ENCODE measurements at regions not wholly inside any gene's neighbourhood (a gene's known extent, or its start where the extent isn't known, plus 50 kb on each side); places are given as distances from the start of the nearest gene placed in this dataset.
A peak's percentile ranks its signal among the peaks of the same experiment; 100 is the strongest.

DNA sequence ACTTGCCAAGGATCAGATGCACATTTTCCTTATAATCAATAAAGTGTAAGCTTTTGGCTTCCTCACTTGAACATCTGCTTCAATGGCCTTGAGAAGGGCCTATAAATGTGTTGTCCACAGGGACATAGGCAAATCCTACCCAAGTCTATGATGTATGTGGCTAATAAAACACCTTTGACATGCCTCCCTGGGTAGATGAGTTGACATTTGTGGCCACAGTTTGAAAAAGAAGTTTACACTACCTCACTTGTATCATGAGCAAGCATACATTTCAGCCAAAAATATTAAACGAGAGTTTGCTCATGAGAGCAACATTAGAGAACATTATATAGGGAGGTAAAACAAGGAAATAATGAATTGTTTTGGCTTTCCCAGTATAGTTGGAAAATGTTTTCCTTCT lies 1067.7 kb downstream of the C4orf33 start:
- peak; percentile 39 for DNase-seq (ENCODE audit: low read depth)

DNA sequence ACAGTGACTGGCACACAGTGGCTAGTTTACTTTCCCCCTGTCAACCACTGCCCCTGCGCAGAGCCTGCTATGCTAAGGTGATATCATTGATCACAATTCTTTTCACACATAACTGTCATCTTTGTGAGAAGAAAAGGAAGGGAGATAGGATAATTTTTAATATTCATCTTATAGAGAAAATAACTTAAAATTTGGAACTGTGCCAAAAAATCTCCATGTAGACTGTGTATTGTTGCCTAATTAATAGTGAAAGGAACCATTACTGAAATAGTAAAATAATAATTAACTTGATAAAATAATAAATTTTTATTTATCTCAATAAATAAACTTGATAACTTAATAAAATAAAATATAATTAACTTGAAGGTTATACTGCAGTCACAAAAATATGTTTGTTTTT lies 1069.4 kb downstream of the C4orf33 start:
- DNase-seq (ENCODE audit: low read depth), result no peak

DNA sequence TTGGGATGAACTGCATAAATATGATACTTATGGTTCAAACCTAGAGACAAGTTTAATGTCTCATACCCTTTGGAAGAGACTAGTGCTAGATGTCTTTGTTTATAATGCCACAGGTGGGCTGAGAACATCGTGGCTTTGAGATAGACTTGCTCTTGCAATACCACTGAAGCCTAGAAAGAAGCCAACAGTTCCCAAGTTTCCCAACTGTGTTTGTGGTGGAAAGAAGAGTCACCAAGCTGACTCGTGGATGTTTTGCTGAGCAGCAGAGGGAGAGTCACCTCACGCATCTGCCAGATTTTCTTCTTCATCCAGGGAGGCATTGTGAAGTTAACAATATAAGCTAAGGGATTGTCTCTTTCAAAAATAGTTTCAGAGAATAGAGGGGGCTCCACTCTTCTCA lies 1076.2 kb downstream of the C4orf33 start:
- no peak for DNase-seq (ENCODE audit: low read depth)

DNA sequence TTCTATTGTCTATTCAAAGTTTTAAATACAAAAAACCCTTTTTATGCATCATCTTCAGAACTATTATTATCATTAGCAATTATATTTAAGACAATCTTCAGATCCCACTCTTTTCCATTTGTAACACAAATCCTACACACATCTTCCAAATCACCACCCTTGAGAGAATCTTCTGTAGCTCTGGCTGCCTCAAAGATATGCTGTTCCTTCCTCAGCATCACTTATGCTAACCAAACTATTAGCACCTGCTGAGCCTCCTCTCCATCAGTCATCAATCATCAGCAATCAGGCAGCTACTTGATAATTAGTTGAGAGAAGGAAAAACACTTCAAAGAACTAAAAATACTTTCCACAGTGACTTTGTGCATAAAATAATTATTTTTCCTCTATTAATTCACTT lies 1082.2 kb downstream of the C4orf33 start:
- DNase-seq (ENCODE audit: low read depth), result no peak

DNA sequence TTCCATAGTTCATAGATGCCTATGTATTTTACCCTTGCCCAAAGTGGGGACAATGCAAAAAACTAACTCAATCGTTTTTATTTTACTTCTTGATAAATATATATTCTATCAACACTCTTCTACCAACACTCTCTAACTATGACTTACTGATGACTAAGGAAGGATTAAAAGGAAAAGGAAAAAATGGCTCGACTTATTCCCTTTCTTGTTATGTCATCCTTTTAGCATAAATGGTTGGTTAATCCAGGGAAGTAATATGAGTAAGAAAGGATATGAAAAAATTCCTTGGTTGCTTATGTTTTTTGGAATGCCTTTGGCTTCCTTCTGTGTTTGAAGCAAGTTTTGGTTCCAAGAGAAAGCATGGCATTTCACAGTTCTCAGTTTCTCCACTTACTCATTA lies 1087.1 kb downstream of the C4orf33 start:
- DNase-seq (ENCODE audit: low read depth), result no peak

GRCh38 chr4:130183766-130184165 lies 1087.8 kb downstream of the C4orf33 start:
- no peak for DNase-seq (ENCODE audit: low read depth)

- no peak for DNase-seq (ENCODE audit: low read depth)
Observed at GRCh38 chr4:130185123-130185522, 1089.2 kb downstream of the C4orf33 start.

GRCh38 chr4:130186931-130187330 lies 1091.0 kb downstream of the C4orf33 start:
- DNase-seq (ENCODE audit: low read depth), result no peak

- DNase-seq (ENCODE audit: low read depth), result no peak
Observed at GRCh38 chr4:130187587-130187986, 1091.6 kb downstream of the C4orf33 start.

DNA sequence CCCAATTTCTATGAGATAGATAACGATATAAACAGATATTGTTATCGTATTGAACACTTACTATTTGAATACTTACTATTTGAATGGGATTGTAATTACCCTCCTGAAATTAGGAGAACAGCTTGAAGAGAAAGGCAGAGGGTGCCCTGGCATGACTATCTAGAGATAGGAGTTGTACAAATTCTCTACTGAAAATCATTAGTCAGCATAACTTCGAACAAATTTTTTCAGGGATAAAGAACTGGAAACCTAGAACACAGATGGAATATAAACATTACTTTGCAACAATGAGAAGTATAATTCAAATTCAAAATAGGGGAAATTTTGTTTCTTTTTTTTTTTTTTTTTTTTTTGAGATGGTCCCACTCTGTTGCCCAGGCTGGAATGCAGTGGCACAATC lies 1096.8 kb downstream of the C4orf33 start:
- DNase-seq (ENCODE audit: low read depth), result no peak

GRCh38 chr4:130197946-130198345 lies 1102.0 kb downstream of the C4orf33 start:
- no peak for DNase-seq (ENCODE audit: low read depth)

GRCh38 chr4:130203571-130203970 lies 1107.6 kb downstream of the C4orf33 start:
- DNase-seq (ENCODE audit: low read depth), result no peak

GRCh38 chr4:130210864-130211263 lies 1114.9 kb downstream of the C4orf33 start:
- DNase-seq (ENCODE audit: low read depth), result no peak

GRCh38 chr4:130214268-130214667 lies 1118.3 kb downstream of the C4orf33 start:
- no peak for DNase-seq (ENCODE audit: low read depth)

DNA sequence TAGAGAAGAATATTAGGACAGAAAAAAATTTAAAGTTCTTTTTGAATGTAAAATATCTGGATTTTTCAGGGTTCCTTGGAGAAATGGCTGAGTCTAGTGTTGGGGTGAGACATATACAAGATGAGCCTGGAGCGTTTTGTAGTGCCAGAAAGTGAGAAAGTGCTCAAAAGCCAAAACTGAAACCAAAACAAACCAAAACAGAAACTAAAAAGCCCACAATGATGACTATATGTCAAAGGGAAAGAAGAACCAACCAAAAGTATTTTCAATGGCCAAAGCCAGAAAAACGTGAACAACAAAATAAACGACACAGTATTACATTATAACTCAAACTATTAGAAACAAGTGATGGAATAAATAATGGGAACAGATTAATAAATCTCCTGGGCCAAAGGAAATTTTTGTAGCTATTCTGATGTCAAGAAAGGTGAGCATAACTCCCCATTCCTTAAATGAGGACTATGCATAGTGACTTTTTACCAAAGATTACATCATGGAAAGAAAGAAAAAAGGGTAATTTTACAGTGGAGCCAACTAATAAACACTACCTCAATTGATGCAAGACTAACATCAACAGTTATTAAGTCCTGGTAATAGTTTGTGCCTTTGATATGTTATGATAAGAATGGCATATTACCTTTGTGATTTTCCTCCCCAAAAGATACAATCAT lies 1137.6 kb downstream of the C4orf33 start:
- DNase-seq (ENCODE audit: low read depth), result no peak

GRCh38 chr4:130238121-130238520 lies 1142.2 kb downstream of the C4orf33 start:
- no peak for DNase-seq (ENCODE audit: low read depth)

GRCh38 chr4:130249002-130249401 lies 1153.0 kb downstream of the C4orf33 start:
- DNase-seq (ENCODE audit: low read depth), result no peak

DNA sequence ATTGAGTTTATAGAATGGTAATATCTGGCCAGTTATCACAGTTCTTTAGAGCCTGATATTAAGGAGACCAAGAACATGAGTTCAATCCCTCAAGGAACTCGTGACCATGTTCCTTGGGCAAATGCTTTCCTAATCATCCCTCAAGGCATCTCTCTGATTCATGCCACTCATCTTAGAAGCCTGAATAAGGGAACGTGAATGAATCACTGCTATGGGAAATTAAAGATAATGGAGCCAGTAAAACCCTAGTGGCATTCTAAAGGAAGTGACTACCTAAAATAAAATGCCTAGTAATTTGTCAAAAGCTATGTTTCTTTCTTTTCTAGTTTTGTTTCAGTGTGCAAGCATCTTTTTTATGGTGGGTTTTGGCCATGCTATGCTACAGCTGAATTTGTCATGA lies 1161.3 kb downstream of the C4orf33 start:
- no peak for DNase-seq (ENCODE audit: low read depth)

DNA sequence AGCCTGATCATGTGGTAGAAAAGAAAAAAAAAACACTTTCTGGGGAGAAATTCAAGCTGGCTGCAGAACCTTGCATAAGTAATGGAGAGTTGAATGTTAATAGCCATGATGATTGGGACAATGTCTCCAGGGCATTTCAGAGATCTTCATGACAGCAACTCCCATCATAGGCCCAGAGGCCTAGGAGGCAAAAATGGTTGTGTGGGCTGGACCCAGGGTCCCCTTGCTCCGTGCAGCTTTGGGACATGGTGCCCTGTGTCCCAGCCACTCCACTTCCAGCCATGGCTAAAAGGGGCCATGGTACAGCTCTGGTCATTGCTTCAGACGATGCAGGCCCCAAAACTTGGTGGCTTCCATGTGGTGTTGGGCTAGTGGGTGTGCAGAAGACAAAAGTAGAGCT lies 1170.9 kb downstream of the C4orf33 start:
- no peak for DNase-seq (ENCODE audit: low read depth)

DNA sequence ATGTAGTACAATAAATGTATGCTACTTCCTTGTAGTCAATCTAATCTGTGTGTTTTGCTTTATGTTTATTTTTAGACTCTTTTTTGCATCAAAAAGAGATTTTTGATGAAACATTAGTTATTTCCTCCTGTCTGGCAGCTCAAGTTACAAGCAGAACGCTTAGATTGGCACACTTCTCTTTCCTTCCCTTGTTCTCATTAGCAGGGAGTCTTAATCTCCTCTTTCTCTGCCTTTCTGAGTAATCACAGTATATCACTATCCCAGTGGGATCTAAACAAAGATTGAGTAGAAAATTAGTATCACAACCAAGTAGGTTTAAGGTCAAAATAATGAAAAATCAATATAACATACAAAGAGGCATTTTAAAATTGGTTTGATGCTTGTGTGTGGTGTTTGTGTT lies 1192.6 kb downstream of the C4orf33 start:
- no peak for DNase-seq (ENCODE audit: low read depth)

DNA sequence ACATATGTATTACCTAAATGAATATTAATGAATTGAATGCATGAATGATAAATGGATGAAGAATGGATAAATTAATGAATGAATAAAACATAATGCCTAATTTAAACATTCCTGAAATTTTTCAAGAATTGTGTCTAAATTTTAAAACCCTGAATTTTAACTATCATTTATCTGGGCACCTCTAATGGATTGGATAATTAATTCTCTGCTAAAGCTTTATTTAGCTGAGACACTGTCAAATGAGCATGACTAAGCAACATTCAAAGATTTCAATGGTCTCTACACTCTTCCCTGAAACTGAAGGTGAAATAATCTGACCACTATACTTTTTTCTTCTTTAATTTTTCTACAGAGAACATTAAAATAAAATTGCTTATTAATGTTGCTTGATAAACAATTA lies 1197.7 kb downstream of the C4orf33 start:
- DNase-seq (ENCODE audit: low read depth), result no peak

GRCh38 chr4:130296448-130296847 lies 1200.5 kb downstream of the C4orf33 start:
- no peak for DNase-seq (ENCODE audit: low read depth)

DNA sequence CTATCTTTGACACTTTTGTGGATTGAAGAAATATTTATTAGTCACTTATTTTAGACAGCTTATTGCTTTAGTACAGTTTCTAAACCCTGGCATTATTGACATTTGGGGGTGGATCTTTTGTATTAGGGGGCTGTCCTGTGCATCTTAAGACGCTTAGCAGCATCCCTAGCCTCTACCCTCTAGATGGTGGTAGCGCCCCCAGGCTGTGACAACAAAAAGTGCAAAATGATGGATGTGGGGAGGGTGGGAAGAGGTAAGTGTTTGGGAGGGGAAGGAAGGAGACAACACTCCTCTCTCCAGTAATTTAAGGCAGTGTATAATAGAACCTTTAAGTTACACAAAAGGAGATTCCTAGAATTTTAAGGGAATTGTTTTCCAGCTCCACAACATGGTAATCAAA lies 1210.6 kb downstream of the C4orf33 start:
- no peak for DNase-seq (ENCODE audit: low read depth)

- DNase-seq (ENCODE audit: low read depth), result no peak
Observed at GRCh38 chr4:130309221-130309620, 1213.3 kb downstream of the C4orf33 start.

All from forelimb muscle (tissue), 1 donor.